GM19395 (cell line): ENCODE measurements at regions not wholly inside any gene's neighbourhood (a gene's known extent, or its start where the extent isn't known, plus 50 kb on each side); places are given as distances from the start of the nearest gene placed in this dataset.
"Not testable (repeated sequence)": the region's sequence is repeated elsewhere in the genome, so short reads cannot be mapped to it uniquely, and the experiment has no call there.

ENCODE experiments used
- ATAC-seq: cut with Tn5 transposase; IDR thresholded peaks from one replicate; pipeline ENCODE4 v1.9.1; 2021; ENCODE audit warnings: mild to moderate bottlenecking, moderate library complexity; ENCODE audit not compliant: unreplicated experiment

DNA sequence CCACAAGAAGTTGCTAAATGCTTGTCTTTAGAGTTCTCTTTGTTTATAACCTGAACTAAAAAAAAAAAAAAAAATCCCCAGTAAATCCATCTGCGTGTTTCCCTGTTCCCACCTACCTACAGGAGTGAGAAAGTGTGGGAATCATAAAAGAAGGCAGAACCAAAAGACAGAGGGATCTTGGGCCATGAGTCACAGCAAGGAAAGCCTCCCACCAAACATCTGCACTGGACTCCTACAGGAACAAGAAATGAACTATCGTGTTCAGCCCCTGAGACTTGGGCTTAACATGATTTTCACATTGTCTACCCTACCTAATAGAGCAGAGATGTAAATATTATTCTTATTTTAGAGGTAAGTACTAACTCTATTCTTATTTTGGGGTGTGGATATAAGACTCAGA lies 1761.2 kb upstream of the CELF4 start:
- no peak for ATAC-seq

- ATAC-seq: no peak
Measured at GRCh38 chr18:39325973-39326372, 1760.4 kb upstream of the CELF4 start.

DNA sequence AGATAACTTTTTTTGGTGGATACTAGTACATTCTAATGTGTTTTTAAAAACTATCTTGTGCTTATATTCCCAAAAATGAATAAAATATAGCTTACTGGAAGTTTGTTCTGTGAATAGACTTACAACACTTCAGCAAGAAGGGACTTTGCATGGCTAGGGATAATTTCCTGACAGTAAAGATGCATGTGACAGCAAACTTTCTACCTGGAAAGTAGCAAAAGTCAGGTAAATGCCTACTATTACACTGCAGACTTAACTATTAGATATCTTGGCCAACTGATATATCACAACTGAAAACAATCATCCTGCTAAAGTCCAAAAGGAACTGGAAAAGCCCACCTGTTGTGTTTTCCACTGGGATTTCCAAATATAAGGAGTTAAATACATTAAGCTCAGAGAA lies 1753.5 kb upstream of the CELF4 start:
- no peak for ATAC-seq

GRCh38 chr18:39318462-39318861 lies 1752.9 kb upstream of the CELF4 start:
- no peak for ATAC-seq

- no peak for ATAC-seq
Measured at GRCh38 chr18:39318008-39318407, 1752.4 kb upstream of the CELF4 start.

DNA sequence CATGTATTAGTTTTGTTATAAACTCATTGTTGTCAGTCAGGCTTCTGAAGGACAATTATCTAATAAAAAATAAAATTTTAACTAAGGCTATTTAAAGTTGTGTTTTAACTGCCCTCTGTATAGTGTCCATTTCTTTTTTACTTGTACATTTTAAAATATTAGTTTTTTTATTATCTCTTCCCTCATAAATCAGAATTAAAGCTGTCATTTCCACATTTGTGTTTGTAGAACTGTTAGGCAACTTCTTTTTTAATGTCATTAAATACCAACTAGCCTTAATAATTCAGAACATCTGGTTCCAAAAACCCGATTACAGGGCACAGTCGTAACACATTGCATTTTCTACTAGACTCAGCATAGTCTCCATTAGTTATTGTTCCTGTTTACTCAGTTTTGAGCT lies 1749.0 kb upstream of the CELF4 start:
- ATAC-seq: no peak

DNA sequence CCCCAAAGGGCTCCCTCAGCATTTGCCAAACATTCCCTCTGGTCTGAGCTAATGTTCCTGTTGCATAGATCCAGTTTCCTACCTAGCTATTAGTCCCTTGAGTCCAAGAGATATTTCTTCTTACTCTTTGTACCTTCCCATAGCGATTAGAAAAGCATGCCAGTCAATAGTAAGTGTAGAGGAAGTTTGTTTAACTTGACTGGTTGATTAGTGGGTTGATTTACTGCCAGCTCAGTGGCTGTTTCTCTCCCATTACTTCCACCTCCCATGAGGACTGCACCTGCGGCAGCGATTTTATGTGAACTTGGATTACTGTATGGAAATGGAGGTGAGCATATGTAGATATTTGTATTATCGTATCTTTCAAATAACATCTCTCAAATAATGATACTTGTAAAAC lies 1748.4 kb upstream of the CELF4 start:
- no peak for ATAC-seq

DNA sequence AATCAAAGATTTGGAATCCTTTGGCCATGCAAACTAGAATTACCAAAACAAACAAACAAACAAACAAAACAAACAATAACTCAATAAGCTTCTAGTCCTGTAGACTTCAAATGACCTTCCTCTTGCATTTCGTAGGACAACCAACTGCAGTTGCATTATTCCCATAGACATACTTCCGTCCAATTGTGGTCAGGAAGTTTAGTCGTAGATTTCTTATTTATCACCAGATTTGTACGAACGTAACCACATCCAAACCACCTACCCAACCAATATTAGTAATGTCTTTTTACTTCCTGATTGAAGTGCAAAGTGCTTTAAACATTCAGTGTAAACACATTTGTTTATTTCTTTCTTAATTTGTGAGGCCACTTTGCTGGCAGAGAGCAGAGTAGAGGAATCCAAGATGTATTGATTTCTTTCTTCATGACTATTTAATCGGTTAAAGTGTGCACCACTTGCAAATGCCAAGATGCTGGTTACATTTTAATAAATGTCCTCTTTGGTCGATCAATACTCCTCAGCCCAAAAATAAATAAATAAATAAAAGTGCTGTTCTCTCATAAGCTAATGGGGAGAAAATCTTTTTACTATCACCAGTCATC lies 1745.6 kb upstream of the CELF4 start:
- no peak for ATAC-seq

DNA sequence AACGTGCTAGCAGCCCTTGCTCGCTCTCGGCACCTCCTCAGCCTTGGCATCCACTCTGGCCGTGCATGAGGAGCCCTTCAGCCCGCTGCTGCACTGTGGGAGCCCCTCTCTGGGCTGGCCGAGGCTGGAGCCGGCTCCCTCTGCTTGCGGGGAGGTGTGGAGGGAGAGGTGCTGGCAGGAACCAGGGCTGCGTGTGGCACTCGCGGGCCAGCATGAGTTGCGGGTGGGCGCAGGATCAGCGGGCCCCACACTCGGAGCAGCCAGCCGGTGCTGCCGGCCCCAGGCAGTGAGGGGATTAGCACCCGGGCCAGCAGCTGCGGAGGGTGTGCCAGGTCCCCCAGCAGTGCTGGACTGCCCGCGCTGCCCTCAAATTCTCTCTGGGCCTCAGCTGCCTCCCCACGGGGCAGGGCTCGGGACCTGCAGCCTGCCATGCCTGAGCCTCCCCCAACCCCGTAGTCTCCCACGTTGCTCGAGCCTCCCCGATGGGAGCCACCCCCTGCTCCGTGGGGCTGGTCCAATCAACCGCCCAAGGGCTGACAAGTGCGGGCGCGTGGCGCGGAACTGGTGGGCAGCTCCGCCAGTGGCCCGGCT lies 1743.4 kb upstream of the CELF4 start:
- ATAC-seq: not testable (repeated sequence)

- ATAC-seq: no peak
Measured at GRCh38 chr18:39305766-39306165, 1740.2 kb upstream of the CELF4 start.

- ATAC-seq: no peak
Measured at GRCh38 chr18:39302481-39302880, 1736.9 kb upstream of the CELF4 start.

- no peak for ATAC-seq
Measured at GRCh38 chr18:39299152-39299551, 1733.6 kb upstream of the CELF4 start.

DNA sequence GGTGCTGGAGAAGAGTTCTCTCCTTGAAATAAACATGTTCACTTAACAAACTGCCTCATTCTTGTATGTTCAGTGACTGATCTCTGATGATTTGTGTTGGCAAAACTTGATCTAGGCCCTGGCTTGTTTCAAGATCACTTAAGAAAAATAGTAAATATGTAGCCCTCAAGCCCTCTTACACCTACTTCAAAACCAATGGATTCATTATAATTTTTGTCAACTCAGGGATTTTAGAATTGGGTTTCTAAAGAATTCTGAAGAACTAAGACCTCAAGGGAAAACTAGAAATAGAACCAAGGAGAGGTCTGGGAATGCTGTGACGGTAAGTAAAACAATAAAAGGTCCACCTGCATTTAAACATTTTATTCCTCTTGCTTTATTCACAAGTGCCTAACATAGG lies 1731.6 kb upstream of the CELF4 start:
- no peak for ATAC-seq

- ATAC-seq: no peak
Measured at GRCh38 chr18:39296293-39296888, 1730.8 kb upstream of the CELF4 start.

DNA sequence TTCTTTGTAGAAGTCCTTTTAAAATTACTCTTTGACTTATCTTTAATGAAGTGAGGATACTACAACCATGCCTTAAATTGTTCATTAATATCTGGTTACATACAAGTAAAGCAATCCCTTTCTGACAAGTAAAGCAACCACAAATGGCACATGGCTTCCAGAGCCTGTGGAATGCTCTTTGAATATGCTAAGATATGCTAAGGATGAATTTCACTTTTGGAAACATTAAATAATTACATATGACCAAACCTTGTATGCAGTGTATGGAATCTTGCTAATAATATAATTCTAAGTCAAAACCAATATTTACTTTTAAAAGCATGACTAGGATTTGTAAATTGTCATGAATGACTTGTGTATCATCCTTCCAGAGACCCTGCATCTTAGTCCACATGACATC lies 1711.2 kb upstream of the CELF4 start:
- ATAC-seq: no peak

- no peak for ATAC-seq
Measured at GRCh38 chr18:39274535-39274934, 1708.9 kb upstream of the CELF4 start.

GRCh38 chr18:39272230-39272629 lies 1706.6 kb upstream of the CELF4 start:
- ATAC-seq: no peak

DNA sequence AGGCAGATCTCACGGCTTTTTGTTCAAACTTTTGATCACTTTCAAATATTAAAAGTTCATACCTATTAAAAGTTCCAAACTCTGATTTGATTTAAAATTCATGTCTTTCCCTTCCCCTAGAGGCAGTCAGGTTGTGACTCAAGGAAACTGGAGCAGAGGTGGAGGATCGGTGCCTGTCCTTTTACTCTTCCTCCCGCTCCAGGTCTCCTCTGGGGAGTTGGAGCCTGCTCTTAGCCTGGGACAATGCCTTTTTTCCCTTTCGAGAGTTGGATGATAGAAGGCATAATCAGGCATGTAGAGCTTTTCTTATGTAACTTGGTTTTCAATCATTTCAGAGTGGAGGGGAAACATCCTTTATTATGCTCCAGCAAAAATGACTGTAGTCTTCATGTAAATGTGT lies 1706.1 kb upstream of the CELF4 start:
- ATAC-seq: no peak

GRCh38 chr18:39260565-39260964 lies 1695.0 kb upstream of the CELF4 start:
- no peak for ATAC-seq

GRCh38 chr18:39259736-39260135 lies 1694.1 kb upstream of the CELF4 start:
- ATAC-seq: no peak

GRCh38 chr18:39244242-39244641 lies 1678.6 kb upstream of the CELF4 start:
- ATAC-seq: no peak

DNA sequence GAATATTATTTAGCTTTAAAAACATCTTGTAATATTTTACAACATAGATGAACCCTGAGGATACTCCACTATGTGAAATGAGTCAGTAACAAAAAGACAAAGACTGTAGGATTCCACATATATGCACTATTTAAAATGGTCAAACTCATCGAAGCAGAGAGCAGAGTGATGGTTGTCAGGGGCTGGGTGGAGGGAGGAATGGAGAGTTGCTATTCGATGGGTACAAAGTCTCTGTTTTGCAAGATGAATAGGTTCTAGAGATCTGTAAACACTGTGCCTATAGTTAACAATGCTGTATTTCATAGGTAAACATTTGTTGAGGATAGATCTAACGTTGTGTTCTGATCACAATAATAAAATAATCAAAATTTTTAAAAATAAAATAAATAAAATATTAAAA lies 1675.9 kb upstream of the CELF4 start:
- no peak for ATAC-seq
